H1 (cell line): ENCODE measurements at regions not wholly inside any gene's neighbourhood (a gene's known extent, or its start where the extent isn't known, plus 50 kb on each side); places are given as distances from the start of the nearest gene placed in this dataset.

Source experiments
- CTCF ChIA-PET: fragments of 300-600 bp; sonication (Branson Sonifier 250); formaldehyde crosslinking; loops from one replicate; lab custom pipeline; 2021; ENCODE audit not compliant: partially characterized antibody; lab: Charles Lee
- POLR2A ChIA-PET: fragments of 300-600 bp; sonication (Branson Sonifier 250); formaldehyde crosslinking; loops from one replicate; lab custom pipeline; 2021; ENCODE audit warnings: inconsistent platforms; ENCODE audit not compliant: partially characterized antibody; lab: Charles Lee
- DNase-seq, 2 experiments: peaks; one replicate each; pipeline versions ENCODE4 v3.0.0 to v3.0.0-alpha.2; 2010 to 2022; ENCODE audit warnings: low spot score in 2 of 2, low read depth in 1 of 2, mixed read lengths in 1 of 2
- FAIRE-seq: peaks from 2 replicates; lab custom pipeline; 2011; peaks lifted over from hg19 to GRCh38; lab: Jason Lieb, UNC
- H2AFZ ChIP-seq: 2 replicates; pipeline ENCODE4 v1.8.1; 2012; ENCODE audit warnings: low read length, inconsistent platforms
- H2AK5ac ChIP-seq: 2 replicates; pipeline ENCODE4 v1.6.1; 2013; ENCODE audit warnings: low read depth, low read length
- H2BK120ac ChIP-seq: replicated peaks from 2 replicates; pipeline ENCODE3; 2013; ENCODE audit warnings: low read depth, low read length, inconsistent platforms
- H2BK12ac ChIP-seq: 2 replicates; pipeline ENCODE4 v1.6.1; 2013; ENCODE audit warnings: low read depth, low read length
- H2BK15ac ChIP-seq: 2 replicates; pipeline ENCODE4 v1.6.1; 2013; ENCODE audit warnings: low read length
- H2BK20ac ChIP-seq: 2 replicates; pipeline ENCODE4 v1.6.1; 2013; ENCODE audit warnings: low read length
- H2BK5ac ChIP-seq: 2 replicates; pipeline ENCODE4 v1.6.1; 2013; ENCODE audit warnings: low read depth, low read length
- H3K14ac ChIP-seq: 2 replicates; pipeline ENCODE4 v1.6.1; 2013; ENCODE audit warnings: inconsistent platforms; ENCODE audit not compliant: insufficient read length
- H3K18ac ChIP-seq: 2 replicates; pipeline ENCODE4 v1.6.1; 2013; ENCODE audit warnings: low read length; ENCODE audit errors: extremely low read depth
- H3K23ac ChIP-seq: 2 replicates; pipeline ENCODE4 v1.6.1; 2013; ENCODE audit warnings: inconsistent platforms; ENCODE audit not compliant: insufficient read length
- H3K23me2 ChIP-seq: 2 replicates; pipeline ENCODE4 v1.6.1; 2013; ENCODE audit warnings: low read depth, low read length
- H3K27ac ChIP-seq: 2 replicates; pipeline ENCODE4 v1.6.1; 2011; ENCODE audit warnings: low read depth, low read length, inconsistent platforms
- H3K27me3 ChIP-seq, 4 experiments: replicated peaks in 1 of 4; 1 replicate in 1 of 4; 2 replicates in 3 of 4; pipeline versions ENCODE4 v1.6.1 to v1.8.1; 2011 to 2013; ENCODE audit warnings: low read length in 3 of 4, mild to moderate bottlenecking in 3 of 4, inconsistent platforms in 2 of 4, mixed read lengths in 2 of 4, moderate library complexity in 1 of 4; ENCODE audit not compliant: control insufficient read depth in 3 of 4, insufficient read depth in 3 of 4; ENCODE audit errors: extremely low read depth in 1 of 4
- H3K36me3 ChIP-seq, 4 experiments: 2 replicates each; pipeline versions ENCODE4 v1.6.1 to v1.8.1; 2011 to 2013; ENCODE audit warnings: mild to moderate bottlenecking in 4 of 4, low read length in 3 of 4, moderate library complexity in 2 of 4, control low read depth in 1 of 4, inconsistent platforms in 1 of 4; ENCODE audit not compliant: insufficient read depth in 4 of 4, control insufficient read depth in 2 of 4
- H3K4ac ChIP-seq: replicated peaks from 2 replicates; pipeline ENCODE3; 2013; ENCODE audit warnings: low read length, low read depth, mixed read lengths, inconsistent platforms; ENCODE audit not compliant: insufficient read length
- H3K4me1 ChIP-seq, 4 experiments: replicated peaks in 1 of 4; 1 replicate in 1 of 4; 2 replicates in 3 of 4; pipeline versions ENCODE4 v1.6.1 to v1.8.1; 2011 to 2013; ENCODE audit warnings: low read length in 3 of 4, inconsistent platforms in 2 of 4, mixed read lengths in 1 of 4; ENCODE audit not compliant: insufficient read depth in 4 of 4, control insufficient read depth in 3 of 4
- H3K4me2 ChIP-seq, 2 experiments: 2 replicates each; pipeline versions ENCODE4 v1.6.1 to v1.8.1; 2011 to 2013; ENCODE audit warnings: low read depth in 2 of 2, low read length in 2 of 2, control low read depth in 1 of 2, inconsistent platforms in 1 of 2, mild to moderate bottlenecking in 1 of 2; ENCODE audit not compliant: insufficient read depth in 1 of 2
- H3K4me3 ChIP-seq, 4 experiments: fragments of 200-600, 300-600 bp in 1 of 4; sonication (generic), shearing (Covaris generic), sonication (Bioruptor Twin) in 1 of 4; 2 replicates each; pipeline versions ENCODE4 v1.5.1 to v1.8.1; 2011 to 2016; ENCODE audit warnings: low read length in 4 of 4, low read depth in 3 of 4, control low read depth in 2 of 4, inconsistent platforms in 2 of 4, mild to moderate bottlenecking in 2 of 4, mixed read lengths in 1 of 4, moderate library complexity in 1 of 4; ENCODE audit not compliant: insufficient read depth in 2 of 4; ENCODE audit errors: extremely low read depth in 1 of 4
- H3K56ac ChIP-seq: replicated peaks from 2 replicates; pipeline ENCODE3; 2013; ENCODE audit warnings: low read depth, mild to moderate bottlenecking, mixed read lengths, low read length, inconsistent platforms; ENCODE audit not compliant: insufficient read length
- H3K79me1 ChIP-seq: 2 replicates; pipeline ENCODE4 v1.6.1; 2013; ENCODE audit warnings: low read depth, low read length, control low read depth
- H3K79me2 ChIP-seq, 2 experiments: 2 replicates each; pipeline versions ENCODE4 v1.6.1 to v1.8.1; 2012 to 2013; ENCODE audit warnings: low read length in 2 of 2, mild to moderate bottlenecking in 2 of 2, inconsistent platforms in 1 of 2; ENCODE audit not compliant: insufficient read depth in 2 of 2, control insufficient read depth in 1 of 2
- H3K9ac ChIP-seq, 4 experiments: replicated peaks in 1 of 4; 1 replicate in 1 of 4; 2 replicates in 3 of 4; pipeline versions ENCODE4 v1.6.1 to v1.8.1; 2011 to 2013; ENCODE audit warnings: low read depth in 3 of 4, low read length in 3 of 4, control low read depth in 2 of 4, mild to moderate bottlenecking in 2 of 4, moderate library complexity in 2 of 4, inconsistent platforms in 1 of 4; ENCODE audit errors: extremely low read depth in 1 of 4
- H3K9me3 ChIP-seq, 2 experiments: 2 replicates each; pipeline versions ENCODE4 v1.6.1 to v1.8.1; 2012 to 2013; ENCODE audit warnings: mild to moderate bottlenecking in 2 of 2, moderate library complexity in 2 of 2, control low read depth in 1 of 2, inconsistent platforms in 1 of 2, low read depth in 1 of 2, low read length in 1 of 2, mixed read lengths in 1 of 2; ENCODE audit not compliant: insufficient read depth in 2 of 2
- H4K20me1 ChIP-seq, 2 experiments: replicated peaks in 1 of 2; 2 replicates each; pipeline versions ENCODE3 to v1.8.1; 2011 to 2013; ENCODE audit warnings: inconsistent platforms in 2 of 2, low read length in 2 of 2, mild to moderate bottlenecking in 1 of 2; ENCODE audit not compliant: insufficient read depth in 2 of 2, control insufficient read depth in 1 of 2
- H4K5ac ChIP-seq: 2 replicates; pipeline ENCODE4 v1.6.1; 2013; ENCODE audit warnings: low read length, low read depth, mixed read lengths, inconsistent platforms; ENCODE audit not compliant: insufficient read length
- H4K8ac ChIP-seq: 2 replicates; pipeline ENCODE4 v1.8.0; 2013; ENCODE audit warnings: mild to moderate bottlenecking, moderate library complexity, low read length, inconsistent platforms; ENCODE audit not compliant: insufficient read depth; ENCODE audit errors: extremely low read depth
- H4K91ac ChIP-seq: replicated peaks from 2 replicates; pipeline ENCODE3; 2013; ENCODE audit warnings: low read length, mixed read lengths, inconsistent platforms; ENCODE audit not compliant: insufficient read length
- BACH1 ChIP-seq: IDR thresholded peaks from 2 replicates; pipeline ENCODE4 v1.6.1; 2012; ENCODE audit warnings: low read length, improper control_type of control experiment
- BRCA1 ChIP-seq: IDR thresholded peaks from 2 replicates; pipeline ENCODE4 v1.6.1; 2012; ENCODE audit warnings: low read depth, low read length, improper control_type of control experiment
- CEBPB ChIP-seq: IDR thresholded peaks from 2 replicates; pipeline ENCODE4 v1.6.1; 2012; ENCODE audit warnings: low read depth, low read length
- CHD1 ChIP-seq: IDR thresholded peaks from 2 replicates; pipeline ENCODE4 v1.6.1; 2012; ENCODE audit warnings: low read depth, low read length, improper control_type of control experiment
- CTBP2 ChIP-seq: IDR thresholded peaks from 2 replicates; pipeline ENCODE4 v1.7.0; 2011; ENCODE audit warnings: borderline replicate concordance, mild to moderate bottlenecking, moderate library complexity, mixed read lengths, low read length; ENCODE audit not compliant: insufficient read depth, insufficient read length
- EGR1 ChIP-seq: IDR thresholded peaks from 2 replicates; pipeline ENCODE4 v1.6.1; 2011; ENCODE audit warnings: low read depth, low read length, borderline replicate concordance
- EZH2 ChIP-seq: fragments of 200-600 bp; sonication (generic); IDR thresholded peaks from 2 replicates; pipeline ENCODE4 v1.7.1; 2012; ENCODE audit warnings: low read depth, mild to moderate bottlenecking, moderate library complexity, low read length, inconsistent platforms; ENCODE audit not compliant: severe bottlenecking
- KDM5A ChIP-seq: fragments of 200-600 bp; IDR thresholded peaks from 2 replicates; pipeline ENCODE4 v1.7.1; 2012; ENCODE audit warnings: mild to moderate bottlenecking, low read length, inconsistent platforms, mixed read lengths
- NANOG ChIP-seq: IDR thresholded peaks from 2 replicates; pipeline ENCODE4 v1.6.1; 2011; ENCODE audit warnings: low read length, low read depth, mild to moderate bottlenecking, inconsistent platforms; ENCODE audit not compliant: insufficient read depth, poor library complexity, severe bottlenecking
- NRF1 ChIP-seq: IDR thresholded peaks from 2 replicates; pipeline ENCODE4 v1.6.1; 2011; ENCODE audit warnings: mild to moderate bottlenecking, low read depth, low read length, improper control_type of control experiment
- POLR2A ChIP-seq, 2 experiments: IDR thresholded peaks; 1 replicate in 1 of 2; 2 replicates in 1 of 2; pipeline ENCODE4 v1.6.1; 2011; ENCODE audit warnings: low read depth in 2 of 2, low read length in 2 of 2, mild to moderate bottlenecking in 2 of 2; ENCODE audit errors: control extremely low read depth in 1 of 2
- POLR2AphosphoS5 ChIP-seq: IDR thresholded peaks from 2 replicates; pipeline ENCODE4 v1.6.1; 2011; ENCODE audit warnings: low read depth, low read length
- POU5F1 ChIP-seq: IDR thresholded peaks from 2 replicates; pipeline ENCODE4 v1.6.1; 2011; ENCODE audit warnings: low read depth, mild to moderate bottlenecking, low read length, moderate library complexity
- RFX5 ChIP-seq: IDR thresholded peaks from 2 replicates; pipeline ENCODE4 v1.6.1; 2011; ENCODE audit warnings: low read depth, low read length, improper control_type of control experiment, borderline replicate concordance
- SP2 ChIP-seq: IDR thresholded peaks from 2 replicates; pipeline ENCODE4 v1.6.1; 2012; ENCODE audit warnings: mild to moderate bottlenecking, low read length, inconsistent platforms
- SP4 ChIP-seq: IDR thresholded peaks from 2 replicates; pipeline ENCODE4 v1.6.1; 2012; ENCODE audit warnings: low read length, inconsistent platforms
- TAF1 ChIP-seq: IDR thresholded peaks from 2 replicates; pipeline ENCODE4 v1.6.1; 2011; ENCODE audit warnings: mild to moderate bottlenecking, low read depth, low read length
- TCF12 ChIP-seq: IDR thresholded peaks from 2 replicates; pipeline ENCODE4 v1.6.1; 2011; ENCODE audit warnings: low read depth, mild to moderate bottlenecking, low read length
- WGBS, 2 experiments: shearing (Covaris generic) in 1 of 2; methylation state at CpG; one replicate each; pipeline versions ENCODE4 v1.1.6 to v1.1.7; 2013 to 2015; ENCODE audit warnings: low lambda C conversion rate in 2 of 2, mixed read lengths in 2 of 2, inconsistent platforms in 1 of 2, low coverage in 1 of 2, missing lambda C conversion rate in 1 of 2; ENCODE audit not compliant: insufficient replicate concordance in 2 of 2, insufficient coverage in 1 of 2, insufficient read length in 1 of 2; ENCODE audit errors: extremely low coverage in 1 of 2, missing lambda C conversion rate in 1 of 2; 5-methylcytosine and 5-hydroxymethylcytosine counted together

- Histone ChIP-seq H3K27me3 (no peaks in the 10 kb centered on the region), H3K23me2 (no peaks in the 10 kb centered on the region), H2AK5ac (no peak overlapping the region), H3K4me2 (no peak overlapping the region), H3K9ac (no peak overlapping the region), H3K4me3 (no peak overlapping the region), H3K27ac (no peak overlapping the region), H2BK5ac (no peak overlapping the region), H3K9me3 (no peaks in the 10 kb centered on the region), H2BK12ac (no peak overlapping the region), H3K18ac (no peak overlapping the region), H3K79me1 (no peaks in the 10 kb centered on the region), H4K20me1 (no peaks in the 10 kb centered on the region), H2AFZ (no peak overlapping the region), H2BK15ac (no peak overlapping the region), H3K79me2 (no peaks in the 10 kb centered on the region), H4K8ac (no peak overlapping the region), H3K14ac (no peak overlapping the region), H3K4me1 (no peaks in the 10 kb centered on the region), H4K5ac (no peak overlapping the region), H3K23ac (no peak overlapping the region), H3K4ac (no peak overlapping the region), H2BK120ac (no peak overlapping the region), H3K36me3 (no peaks in the 10 kb centered on the region), H2BK20ac (no peak overlapping the region), H3K56ac (no peak overlapping the region), H4K91ac (no peak overlapping the region)
- CTCF ChIA-PET, result no interaction called here
- WGBS, 2 experiments, result 94% methylated on average over 6 of the region's 6 CpGs; no CpG with 5 or more reads in 1 of the 2 experiments
- no peak for DNase-seq
- no peak for FAIRE-seq
- POLR2A ChIA-PET, result no interaction called here
- TF ChIP-seq CEBPB (no peak), EGR1 (no peak), TAF1 (no peak), SP4 (no peak), SP2 (no peak), BACH1 (no peak), CHD1 (no peak), TCF12 (no peak), POLR2AphosphoS5 (no peak), KDM5A (no peak), RFX5 (no peak), POLR2A (IDR thresholded peaks at IDR 0.05; ENCODE audit: control extremely low read depth in 1 of 2, low read depth in 2 of 2, low read length in 2 of 2) (no peak), NRF1 (no peak), BRCA1 (no peak), NANOG (no peak), CTBP2 (no peak), EZH2 (no peak), POU5F1 (no peak)
Measured at GRCh38 chr18:55149994-55150393, 190.7 kb upstream of the CCDC68 start.
